IgD-negative memory B cell (primary cell): ENCODE measurements at regions not wholly inside any gene's neighbourhood (a gene's known extent, or its start where the extent isn't known, plus 50 kb on each side); places are given as distances from the start of the nearest gene placed in this dataset.

ENCODE experiments used
- H3K27ac Mint-ChIP-seq, 3 donors: one replicate each; pipeline ENCODE4 v1.8.0; 2020 to 2022; ENCODE audit warnings: mild to moderate bottlenecking in 3 of 3, mixed read lengths in 3 of 3, moderate library complexity in 1 of 3
- H3K27me3 Mint-ChIP-seq: one replicate; pipeline ENCODE4 v1.8.0; 2021; ENCODE audit warnings: mixed read lengths
- H3K36me3 Mint-ChIP-seq: one replicate; pipeline ENCODE4 v1.8.0; 2020; ENCODE audit warnings: mild to moderate bottlenecking, mixed read lengths
- H3K4me1 Mint-ChIP-seq, 3 donors: one replicate each; pipeline ENCODE4 v1.8.0; 2020 to 2022; ENCODE audit warnings: mixed read lengths in 3 of 3, mild to moderate bottlenecking in 1 of 3
- H3K4me3 Mint-ChIP-seq, 4 donors: one replicate each; pipeline ENCODE4 v1.8.0; 2020 to 2022; ENCODE audit warnings: mild to moderate bottlenecking in 4 of 4, mixed read lengths in 4 of 4, moderate library complexity in 3 of 4
- H3K9me3 Mint-ChIP-seq, 3 donors: one replicate each; pipeline ENCODE4 v1.8.0; 2020 to 2021; ENCODE audit warnings: mixed read lengths in 3 of 3, mild to moderate bottlenecking in 1 of 3

DNA sequence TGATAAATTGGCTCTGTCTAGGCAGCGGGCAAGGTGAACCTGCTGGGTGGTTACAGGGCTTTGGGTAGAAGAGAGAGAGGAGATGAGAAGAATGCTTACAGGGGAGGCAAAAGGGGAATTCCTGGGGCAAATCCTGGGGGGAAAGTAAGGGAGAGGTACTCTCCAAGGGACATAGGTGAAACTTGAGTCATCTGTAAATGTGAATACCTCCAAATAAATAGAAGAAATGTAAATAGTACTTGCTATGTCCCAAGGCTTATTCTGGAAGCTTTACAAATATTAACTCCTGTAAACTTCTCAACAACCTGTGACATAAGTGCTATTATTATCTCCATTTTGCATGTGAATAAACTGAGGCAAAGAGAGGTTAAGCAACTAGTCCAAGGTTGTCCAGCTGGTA, 57.7 kb upstream of the CDK13 start:
- H3K4me1 Mint-ChIP-seq, result peaks cover 0 to 2% (median 2%) of the 10 kb centered on the region in 3 donors
- H3K36me3 Mint-ChIP-seq, result no peaks in the 10 kb centered on the region
- no peak overlapping the region for H3K4me3 Mint-ChIP-seq
- peaks cover 6% of the 10 kb centered on the region for H3K27me3 Mint-ChIP-seq
- H3K9me3 Mint-ChIP-seq, result no peaks in the 10 kb centered on the region
- no peak overlapping the region for H3K27ac Mint-ChIP-seq

DNA sequence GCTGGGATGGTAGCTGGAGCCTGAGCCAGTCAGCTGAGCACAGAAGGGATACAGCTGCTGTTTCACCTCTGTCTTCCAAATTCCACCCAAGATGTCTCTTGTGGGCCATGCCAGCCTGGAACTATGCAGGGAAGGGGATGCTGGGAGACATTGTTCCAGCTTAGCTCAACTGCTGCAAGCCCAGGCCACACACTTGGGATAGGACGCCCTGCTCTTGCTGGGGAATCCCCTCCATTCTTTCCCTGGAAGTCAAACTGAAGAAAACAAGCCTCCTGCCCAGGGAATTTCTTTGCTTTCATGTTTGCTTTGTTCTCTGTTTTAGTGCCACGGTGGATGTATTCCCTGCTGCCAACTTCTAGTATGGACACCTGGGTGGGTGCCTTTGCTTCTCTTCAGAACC, 55.2 kb upstream of the CDK13 start:
- Mint-ChIP-seq H3K27ac (no peak overlapping the region), H3K36me3 (no peaks in the 10 kb centered on the region), H3K9me3 (no peaks in the 10 kb centered on the region), H3K27me3 (peaks cover 7% of the 10 kb centered on the region), H3K4me3 (no peak overlapping the region), H3K4me1 (peaks cover 0 to 2% (median 2%) of the 10 kb centered on the region in 3 donors)

DNA sequence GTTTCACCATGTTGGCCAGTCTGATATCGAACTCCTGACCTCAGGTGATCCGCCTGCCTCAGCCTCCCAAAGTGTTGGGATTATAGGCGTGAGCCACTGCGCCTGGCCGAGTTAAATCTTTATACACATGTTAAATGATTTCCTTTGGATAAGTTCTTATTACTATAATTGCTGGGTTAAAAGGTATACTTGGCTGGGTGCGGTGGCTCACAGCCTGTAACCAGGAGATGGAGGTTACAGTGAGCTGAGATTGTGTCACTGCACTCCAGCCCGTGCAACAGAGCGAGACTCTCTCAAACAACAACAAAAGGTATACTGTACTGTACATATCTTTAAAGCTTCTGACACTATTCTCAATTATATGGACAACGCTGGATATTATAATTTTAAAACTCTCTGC, 53.2 kb upstream of the CDK13 start:
- Mint-ChIP-seq H3K36me3 (no peaks in the 10 kb centered on the region), H3K4me3 (no peak overlapping the region), H3K9me3 (no peaks in the 10 kb centered on the region), H3K4me1 (peaks cover 0 to 2% (median 2%) of the 10 kb centered on the region in 3 donors), H3K27me3 (peaks cover 7% of the 10 kb centered on the region), H3K27ac (no peak overlapping the region)

DNA sequence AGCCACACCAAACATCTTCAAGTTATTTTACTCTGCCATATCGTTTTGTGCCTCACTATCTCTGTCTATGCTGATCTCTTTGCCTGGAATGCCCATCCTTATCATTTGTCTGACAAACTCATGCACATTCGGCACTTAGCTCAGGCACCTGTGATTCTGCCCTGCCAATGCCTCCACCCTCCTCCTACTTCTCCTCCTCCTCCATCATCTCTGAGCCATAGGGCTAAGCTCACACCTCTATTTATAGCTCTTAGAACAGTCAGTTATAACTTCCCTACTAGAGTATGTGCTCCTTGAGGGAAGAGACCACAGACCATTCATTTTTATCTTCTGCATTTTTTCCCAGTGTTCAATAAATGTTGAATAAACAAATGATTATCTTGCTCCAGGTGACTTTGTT, 51.2 kb upstream of the CDK13 start:
- H3K4me1 Mint-ChIP-seq, result peaks cover 0 to 2% (median 0%) of the 10 kb centered on the region in 3 donors
- no peak overlapping the region for H3K4me3 Mint-ChIP-seq
- H3K27ac Mint-ChIP-seq, result no peak overlapping the region
- H3K27me3 Mint-ChIP-seq, result peaks cover 7% of the 10 kb centered on the region
- no peaks in the 10 kb centered on the region for H3K36me3 Mint-ChIP-seq
- no peaks in the 10 kb centered on the region for H3K9me3 Mint-ChIP-seq
